Esophagus muscularis mucosa (tissue), 4 donors: ENCODE measurements at regions not wholly inside any gene's neighbourhood (a gene's known extent, or its start where the extent isn't known, plus 50 kb on each side); places are given as distances from the start of the nearest gene placed in this dataset.

ENCODE experiments used
- DNase-seq: peaks from one replicate; pipeline ENCODE4 v3.0.0-alpha.2; 2017; ENCODE audit errors: extremely low spot score
- H3K27ac ChIP-seq, 4 donors: fragments of 200-600 bp; sonication (generic); replicated peaks in 1 of 4; 1 replicate in 3 of 4; 2 replicates in 1 of 4; pipeline ENCODE4 v1.5.1; 2016 to 2019; ENCODE audit warnings: mild to moderate bottlenecking in 1 of 4
- H3K27me3 ChIP-seq, 4 donors: fragments of 200-600 bp; sonication (generic); one replicate each; pipeline versions ENCODE4 v1.5.1 to v1.6.0; 2016 to 2019
- H3K36me3 ChIP-seq, 4 donors: fragments of 200-600 bp; sonication (generic); one replicate each; pipeline ENCODE4 v1.5.1; 2016 to 2019
- H3K4me1 ChIP-seq, 4 donors: fragments of 200-600 bp; sonication (generic); one replicate each; pipeline ENCODE4 v1.5.1; 2016 to 2019
- H3K4me3 ChIP-seq, 4 donors: fragments of 200-600 bp; sonication (generic); 1 replicate in 2 of 4; 2 replicates in 2 of 4; pipeline ENCODE4 v1.5.1; 2016 to 2019; ENCODE audit warnings: mild to moderate bottlenecking in 4 of 4, moderate library complexity in 1 of 4
- H3K9me3 ChIP-seq, 4 donors: fragments of 200-600 bp; sonication (generic); 1 replicate in 3 of 4; 2 replicates in 1 of 4; pipeline ENCODE4 v1.5.1; 2016 to 2019
- CTCF ChIP-seq, 3 experiments: fragments of 200-600 bp in 2 of 3; fragments of 450-650 bp in 1 of 3; sonication (generic) in 2 of 3; IDR thresholded peaks; one replicate each; pipeline ENCODE4 v1.5.1; 2017 to 2019; ENCODE audit warnings: antibody characterized with exemption in 3 of 3, mild to moderate bottlenecking in 2 of 3, moderate library complexity in 1 of 3
- EP300 ChIP-seq: sonication (generic); formaldehyde crosslinking; IDR thresholded peaks from one replicate; pipeline ENCODE4 v1.6.1; 2017; ENCODE audit warnings: antibody characterized with exemption
- POLR2A ChIP-seq: fragments of 450-650 bp; IDR thresholded peaks from one replicate; pipeline ENCODE4 v1.6.1; 2017; ENCODE audit warnings: antibody characterized with exemption, moderate library complexity, mild to moderate bottlenecking, low read depth
- POLR2AphosphoS5 ChIP-seq, 2 donors: sonication (generic); formaldehyde crosslinking; IDR thresholded peaks; one replicate each; pipeline ENCODE4 v1.6.1; 2017; ENCODE audit warnings: antibody characterized with exemption in 2 of 2
- WGBS: methylation state at CpG from one replicate; pipeline ENCODE4 v1.1.5; 2018; 5-methylcytosine and 5-hydroxymethylcytosine counted together
- intact Hi-C: fragments of 100-400 bp; cut with DNase I; formaldehyde crosslinking; loops from one replicate; pipeline ENCODE4 v1.15.1; 2023

GRCh38 chr6:139448998-139449610 is 74.7 kb upstream of the CITED2 start:
- intact Hi-C loops, result no loop called here
- no peak overlapping the region for H3K4me3 ChIP-seq
- DNase-seq, result no peak
- H3K27me3 ChIP-seq, result no peaks in the 10 kb centered on the region
- WGBS, result 81% methylated on average over 4 of the region's 4 CpGs
- no peak for TF ChIP-seq EP300
- TF ChIP-seq POLR2A, result no peak
- no peak for TF ChIP-seq CTCF (IDR thresholded peaks at IDR 0.05)
- TF ChIP-seq POLR2AphosphoS5 (IDR thresholded peaks at IDR 0.05), result no peak
- no peak overlapping the region for H3K27ac ChIP-seq
- H3K4me1 ChIP-seq, result no peaks in the 10 kb centered on the region
- H3K9me3 ChIP-seq, result no peaks in the 10 kb centered on the region
- H3K36me3 ChIP-seq, result no peaks in the 10 kb centered on the region

- DNase-seq, result no peak
- Histone ChIP-seq H3K4me1 (peaks cover 0 to under 1% (median 0%) of the 10 kb centered on the region in 4 donors), H3K9me3 (no peaks in the 10 kb centered on the region), H3K27ac (no peak overlapping the region), H3K4me3 (no peak overlapping the region), H3K36me3 (no peaks in the 10 kb centered on the region), H3K27me3 (no peaks in the 10 kb centered on the region)
- WGBS, result 85% methylated on average over 2 of the region's 2 CpGs
- TF ChIP-seq POLR2A, result no peak
- no peak for TF ChIP-seq CTCF (IDR thresholded peaks at IDR 0.05)
- no peak for TF ChIP-seq EP300
- no peak for TF ChIP-seq POLR2AphosphoS5 (IDR thresholded peaks at IDR 0.05)
- intact Hi-C loops, result no loop called here
Observed at GRCh38 chr6:139448051-139448649, 73.7 kb upstream of the CITED2 start.

GRCh38 chr6:139447656-139447975 is 73.2 kb upstream of the CITED2 start:
- H3K9me3 ChIP-seq, result no peaks in the 10 kb centered on the region
- intact Hi-C loops, result no loop called here
- H3K4me3 ChIP-seq, result no peak overlapping the region
- peaks cover 0 to 4% (median 0%) of the 10 kb centered on the region in 4 donors for H3K4me1 ChIP-seq
- no peak overlapping the region for H3K27ac ChIP-seq
- DNase-seq, result no peak
- WGBS, result 96% methylated on average over 1 of the region's 1 CpG
- TF ChIP-seq EP300 (no peak), POLR2A (no peak), POLR2AphosphoS5 (IDR thresholded peaks at IDR 0.05) (no peak), CTCF (IDR thresholded peaks at IDR 0.05) (no peak)
- H3K27me3 ChIP-seq, result no peaks in the 10 kb centered on the region
- no peaks in the 10 kb centered on the region for H3K36me3 ChIP-seq

GRCh38 chr6:139446768-139447655 is 72.6 kb upstream of the CITED2 start:
- intact Hi-C loops, result no loop called here
- Histone ChIP-seq H3K4me3 (no peak overlapping the region), H3K27ac (no peak overlapping the region), H3K9me3 (no peaks in the 10 kb centered on the region), H3K36me3 (no peaks in the 10 kb centered on the region), H3K27me3 (no peaks in the 10 kb centered on the region), H3K4me1 (peaks cover 0 to 4% (median 0%) of the 10 kb centered on the region in 4 donors)
- TF ChIP-seq CTCF (IDR thresholded peaks at IDR 0.05) (no peak), POLR2AphosphoS5 (IDR thresholded peaks at IDR 0.05) (no peak), EP300 (no peak), POLR2A (no peak)
- WGBS, result 91% methylated on average over 6 of the region's 6 CpGs
- no peak for DNase-seq
